Choroid plexus epithelial cell (primary cell): ENCODE measurements at regions not wholly inside any gene's neighbourhood (a gene's known extent, or its start where the extent isn't known, plus 50 kb on each side); places are given as distances from the start of the nearest gene placed in this dataset.

Experiments
- DNase-seq: peaks from one replicate; pipeline ENCODE4 v3.0.0-alpha.2; 2010; ENCODE audit warnings: low read depth
- H3K4me3 ChIP-seq: 2 replicates; pipeline ENCODE4 v1.5.1; 2011; ENCODE audit warnings: low read depth, mild to moderate bottlenecking, control low read depth, low read length, moderate library complexity
- CTCF ChIP-seq: conservative IDR thresholded peaks from 2 replicates; pipeline ENCODE4 v1.5.1; 2011; ENCODE audit warnings: low read depth, mild to moderate bottlenecking, control low read depth, inconsistent platforms, low read length, moderate library complexity

DNA sequence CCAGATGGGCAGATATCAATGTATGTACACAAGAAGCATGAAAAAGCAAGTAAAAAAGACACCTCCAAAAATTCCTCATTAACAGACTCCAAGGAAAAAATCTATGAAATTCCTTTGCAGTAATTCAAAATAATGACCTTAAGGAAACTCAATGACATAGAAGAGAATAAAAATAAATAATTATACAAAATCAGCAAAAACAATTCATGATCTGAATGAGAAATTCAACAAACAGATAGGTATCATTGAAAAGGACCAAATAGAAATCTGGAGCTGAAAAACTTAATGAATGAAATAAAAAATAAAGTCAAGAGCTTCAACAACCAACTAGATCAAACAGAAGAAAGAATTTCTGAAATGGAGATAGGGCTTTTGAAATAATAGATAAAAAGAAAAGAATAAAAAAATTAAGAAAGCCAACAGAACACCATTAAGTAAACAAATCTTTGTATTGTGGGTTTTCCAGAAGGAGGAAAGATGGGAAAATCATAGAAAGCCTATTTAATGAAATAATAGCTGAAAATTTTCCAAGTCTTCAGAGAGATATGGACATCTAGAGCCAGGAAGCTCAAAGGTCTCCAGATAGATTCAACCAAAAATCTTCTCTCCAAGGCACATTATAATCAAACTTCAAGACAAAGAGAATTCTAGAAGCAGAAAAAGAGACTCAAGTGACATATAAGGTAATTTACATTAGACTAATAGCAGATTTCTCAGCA is 52.0 kb upstream of the KCNK1 start:
- H3K4me3 ChIP-seq = no peak overlapping the region
- DNase-seq = no peak
- no peak for TF ChIP-seq CTCF
